ENCODE measurements at regions not wholly inside any gene's neighbourhood (a gene's known extent, or its start where the extent isn't known, plus 50 kb on each side); places are given as distances from the start of the nearest gene placed in this dataset.

- Histone ChIP-seq H3K4me2 (replicated peaks; ENCODE audit: low read depth, low read length, poor library complexity, severe bottlenecking) (no peak overlapping the region), H2AFZ (ENCODE audit: insufficient read depth, low read depth, low read length, poor library complexity, severe bottlenecking) (no peak overlapping the region), H3K27ac (ENCODE audit: low read length in 2 of 2) (no peak overlapping the region), H3K9me3 (ENCODE audit: control extremely low read depth in 1 of 3, control insufficient read depth in 2 of 3, insufficient read depth in 1 of 3, low read length in 2 of 3) (no peaks in the 10 kb centered on the region), H3K9ac (ENCODE audit: low read length) (no peak overlapping the region), H3K27me3 (replicated peaks in 1 of 4; ENCODE audit: control extremely low read depth in 1 of 4, control insufficient read depth in 3 of 4, insufficient read depth in 4 of 4, low read length in 3 of 4) (no peaks in the 10 kb centered on the region), H3K36me3 (replicated peaks in 1 of 2; ENCODE audit: control extremely low read depth in 1 of 2, control insufficient read depth in 1 of 2, extremely low read depth in 1 of 2, insufficient read depth in 2 of 2, low read length in 1 of 2) (no peaks in the 10 kb centered on the region), H4K20me1 (ENCODE audit: control insufficient read depth, insufficient read depth, low read length, poor library complexity, severe bottlenecking) (no peaks in the 10 kb centered on the region), H3K4me3 (ENCODE audit: control extremely low read depth in 1 of 5, extremely low read depth in 1 of 5, insufficient read depth in 1 of 5, low read depth in 2 of 5, low read length in 4 of 5) (no peak overlapping the region), H3K79me2 (ENCODE audit: control insufficient read depth, insufficient read depth, low read length) (no peaks in the 10 kb centered on the region), H3K4me1 (ENCODE audit: control insufficient read depth in 2 of 2, insufficient read depth in 2 of 2, low read length in 2 of 2) (no peaks in the 10 kb centered on the region)
- Mint-ChIP-seq H3K27ac (no peak overlapping the region), H3K4me1 (no peaks in the 10 kb centered on the region), H3K27me3 (no peaks in the 10 kb centered on the region), H3K9me3 (ENCODE audit: insufficient read depth) (no peaks in the 10 kb centered on the region), H3K4me3 (no peak overlapping the region)
- POLR2A ChIA-PET: no interaction called here
- CTCF ChIA-PET: no interaction called here
- no peak for DNase-seq
- intact Hi-C loops (cut with micrococcal nuclease): no loop called here
- no CpG with 5 or more reads among the region's 2 CpGs for WGBS (ENCODE audit: insufficient coverage)
- TF ChIP-seq CTCF (IDR thresholded peaks at IDR 0.05) (no peak), EZH2 (IDR thresholded peaks at IDR 0.05; ENCODE audit: borderline replicate concordance, insufficient read depth, low read depth, low read length, poor library complexity, severe bottlenecking) (no peak)
- ATAC-seq (ENCODE audit: low read depth): no peak
Observed at GRCh38 chr11:98944461-98944860, 76.3 kb upstream of the CNTN5 start.

- CTCF ChIA-PET: no interaction called here
- no peak overlapping the region for H3K27ac Mint-ChIP-seq
- H3K9me3 ChIP-seq (ENCODE audit: control extremely low read depth in 1 of 3, control insufficient read depth in 2 of 3, insufficient read depth in 1 of 3, low read length in 2 of 3): no peaks in the 10 kb centered on the region
- DNase-seq (no peak), ATAC-seq (ENCODE audit: low read depth) (no peak)
- no peak overlapping the region for H3K4me3 Mint-ChIP-seq
- H3K4me2 ChIP-seq (replicated peaks; ENCODE audit: low read depth, low read length, poor library complexity, severe bottlenecking): no peak overlapping the region
- H3K9ac ChIP-seq (ENCODE audit: low read length): no peak overlapping the region
- H3K4me1 Mint-ChIP-seq: no peaks in the 10 kb centered on the region
- H4K20me1 ChIP-seq (ENCODE audit: control insufficient read depth, insufficient read depth, low read length, poor library complexity, severe bottlenecking): no peaks in the 10 kb centered on the region
- WGBS (ENCODE audit: insufficient coverage): no CpG with 5 or more reads among the region's 2 CpGs
- no peak for TF ChIP-seq CTCF (IDR thresholded peaks at IDR 0.05)
- no peak for TF ChIP-seq EZH2 (IDR thresholded peaks at IDR 0.05; ENCODE audit: borderline replicate concordance, insufficient read depth, low read depth, low read length, poor library complexity, severe bottlenecking)
- no peak overlapping the region for H3K27ac ChIP-seq (ENCODE audit: low read length in 2 of 2)
- H3K4me3 ChIP-seq (ENCODE audit: control extremely low read depth in 1 of 5, extremely low read depth in 1 of 5, insufficient read depth in 1 of 5, low read depth in 2 of 5, low read length in 4 of 5): no peak overlapping the region
- intact Hi-C loops (cut with micrococcal nuclease): no loop called here
- no peak overlapping the region for H2AFZ ChIP-seq (ENCODE audit: insufficient read depth, low read depth, low read length, poor library complexity, severe bottlenecking)
- H3K79me2 ChIP-seq (ENCODE audit: control insufficient read depth, insufficient read depth, low read length): no peaks in the 10 kb centered on the region
- H3K9me3 Mint-ChIP-seq (ENCODE audit: insufficient read depth): peaks cover 3% of the 10 kb centered on the region
- H3K36me3 ChIP-seq (replicated peaks in 1 of 2; ENCODE audit: control extremely low read depth in 1 of 2, control insufficient read depth in 1 of 2, extremely low read depth in 1 of 2, insufficient read depth in 2 of 2, low read length in 1 of 2): no peaks in the 10 kb centered on the region
- H3K4me1 ChIP-seq (ENCODE audit: control insufficient read depth in 2 of 2, insufficient read depth in 2 of 2, low read length in 2 of 2): no peaks in the 10 kb centered on the region
- H3K27me3 Mint-ChIP-seq: no peaks in the 10 kb centered on the region
- POLR2A ChIA-PET: no interaction called here
- H3K27me3 ChIP-seq (replicated peaks in 1 of 4; ENCODE audit: control extremely low read depth in 1 of 4, control insufficient read depth in 3 of 4, insufficient read depth in 4 of 4, low read length in 3 of 4): no peaks in the 10 kb centered on the region
Observed at GRCh38 chr11:98952107-98952506, 68.6 kb upstream of the CNTN5 start.
